KMS-11 (cell line): ENCODE measurements at regions not wholly inside any gene's neighbourhood (a gene's known extent, or its start where the extent isn't known, plus 50 kb on each side); places are given as distances from the start of the nearest gene placed in this dataset.

Experiments used
- H2AFZ ChIP-seq: fragments of 200-600 bp; sonication (generic); 2 replicates; pipeline ENCODE4 v1.6.1; 2016; ENCODE audit warnings: antibody characterized with exemption, mixed run types, low read depth
- H3K27ac ChIP-seq: fragments of 200-600 bp; sonication (generic); 2 replicates; pipeline ENCODE4 v1.6.1; 2016; ENCODE audit warnings: mild to moderate bottlenecking, mixed run types
- H3K27me3 ChIP-seq: fragments of 200-600 bp; sonication (generic); 2 replicates; pipeline ENCODE4 v1.6.1; 2017; ENCODE audit warnings: mild to moderate bottlenecking, low read depth, mixed run types, moderate library complexity; ENCODE audit not compliant: insufficient read depth
- H3K36me3 ChIP-seq: fragments of 200-600 bp; sonication (generic); 2 replicates; pipeline ENCODE4 v1.6.1; 2017; ENCODE audit warnings: mild to moderate bottlenecking, mixed run types; ENCODE audit not compliant: insufficient read depth
- H3K4me1 ChIP-seq: fragments of 200-600 bp; sonication (generic); 2 replicates; pipeline ENCODE4 v1.6.1; 2016; ENCODE audit warnings: mild to moderate bottlenecking, low read depth, mixed run types; ENCODE audit not compliant: poor library complexity, severe bottlenecking
- H3K4me2 ChIP-seq: fragments of 200-600 bp; sonication (generic); 2 replicates; pipeline ENCODE4 v1.7.0; 2016; ENCODE audit warnings: mild to moderate bottlenecking, mixed run types
- H3K4me3 ChIP-seq: fragments of 200-600 bp; sonication (generic); IDR thresholded peaks from 2 replicates; pipeline ENCODE4 v1.6.1; 2017; ENCODE audit warnings: low read depth, low read length, mixed read lengths; ENCODE audit not compliant: insufficient read depth
- H3K79me2 ChIP-seq: fragments of 200-600 bp; sonication (generic); 2 replicates; pipeline ENCODE4 v1.6.1; 2016; ENCODE audit warnings: low read depth, mixed run types; ENCODE audit not compliant: insufficient read depth
- H3K9ac ChIP-seq: fragments of 200-600 bp; sonication (generic); 2 replicates; pipeline ENCODE4 v1.6.1; 2016; ENCODE audit warnings: mild to moderate bottlenecking, mixed run types
- H4K20me1 ChIP-seq: fragments of 200-600 bp; sonication (generic); 2 replicates; pipeline ENCODE4 v1.6.1; 2016; ENCODE audit warnings: mild to moderate bottlenecking, mixed run types; ENCODE audit not compliant: insufficient read depth
- CTCF ChIP-seq: fragments of 200-600 bp; sonication (generic); conservative IDR thresholded peaks from 2 replicates; pipeline ENCODE4 v1.6.1; 2017; ENCODE audit warnings: low read depth, mild to moderate bottlenecking, antibody characterized with exemption, low read length, moderate library complexity, mixed read lengths

DNA sequence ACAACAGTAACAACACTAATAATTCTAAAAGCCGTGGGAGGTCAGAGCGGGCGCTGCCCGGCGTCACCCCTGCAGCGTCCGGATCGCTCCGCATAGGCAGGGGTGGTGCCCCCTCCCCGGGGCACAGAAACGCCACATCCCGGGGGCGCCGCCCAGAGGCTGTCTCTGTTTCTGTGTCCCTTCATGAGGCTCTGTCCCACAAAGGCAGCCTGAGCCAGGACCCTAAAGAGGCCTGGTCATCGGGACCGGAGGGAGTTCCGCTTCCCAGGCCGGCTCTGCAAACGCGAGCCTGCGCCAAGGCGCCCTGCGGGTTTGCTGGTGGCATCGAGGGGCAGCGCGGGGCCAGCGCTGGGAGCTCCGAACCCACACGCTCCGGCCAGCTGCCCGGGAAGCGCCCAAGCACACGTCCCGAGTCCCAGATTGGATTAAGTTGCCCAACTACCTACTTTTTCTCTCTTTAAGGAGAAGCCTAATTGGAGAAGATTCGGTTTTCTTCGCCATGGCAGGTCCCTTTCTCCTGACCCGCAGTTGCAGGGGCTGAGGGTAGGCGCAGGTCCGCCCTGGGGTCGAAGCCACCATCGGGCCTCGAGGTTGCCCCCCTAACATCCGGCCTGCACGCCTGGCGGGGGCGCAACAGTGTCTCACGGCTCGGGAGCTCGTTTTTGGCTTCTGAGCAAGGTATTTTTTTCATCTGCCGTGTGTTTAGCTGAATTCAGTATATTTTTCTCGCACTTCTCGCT lies 421.7 kb downstream of the VRK1 start:
- Histone ChIP-seq H3K79me2 (no peaks in the 10 kb centered on the region), H2AFZ (no peak overlapping the region), H3K4me2 (no peak overlapping the region), H3K27me3 (no peaks in the 10 kb centered on the region), H3K4me1 (no peaks in the 10 kb centered on the region), H3K9ac (no peak overlapping the region), H3K4me3 (no peak overlapping the region), H3K27ac (no peak overlapping the region), H4K20me1 (no peaks in the 10 kb centered on the region), H3K36me3 (no peaks in the 10 kb centered on the region)
- TF ChIP-seq CTCF = no peak

- Histone ChIP-seq H3K4me2 (no peak overlapping the region), H2AFZ (no peak overlapping the region), H3K27me3 (no peaks in the 10 kb centered on the region)
Measured at GRCh38 chr14:97219431-97220017, 422.3 kb downstream of the VRK1 start.

GRCh38 chr14:97221572-97222285 lies 424.5 kb downstream of the VRK1 start:
- Histone ChIP-seq H2AFZ (no peak overlapping the region), H3K27ac (no peak overlapping the region), H3K79me2 (no peaks in the 10 kb centered on the region), H3K36me3 (no peaks in the 10 kb centered on the region), H3K4me3 (no peak overlapping the region), H3K4me2 (no peak overlapping the region), H3K9ac (no peak overlapping the region), H3K27me3 (no peaks in the 10 kb centered on the region), H4K20me1 (no peaks in the 10 kb centered on the region), H3K4me1 (no peaks in the 10 kb centered on the region)
- no peak for TF ChIP-seq CTCF

More at GRCh38 chr14:97219431-97220017, 422.3 kb downstream of the VRK1 start:
- no peak overlapping the region for H3K4me3 ChIP-seq
- no peaks in the 10 kb centered on the region for H3K36me3 ChIP-seq
- no peak overlapping the region for H3K9ac ChIP-seq
- H3K4me1 ChIP-seq = no peaks in the 10 kb centered on the region
- TF ChIP-seq CTCF = no peak
- no peak overlapping the region for H3K27ac ChIP-seq
- no peaks in the 10 kb centered on the region for H4K20me1 ChIP-seq
- H3K79me2 ChIP-seq = no peaks in the 10 kb centered on the region

DNA sequence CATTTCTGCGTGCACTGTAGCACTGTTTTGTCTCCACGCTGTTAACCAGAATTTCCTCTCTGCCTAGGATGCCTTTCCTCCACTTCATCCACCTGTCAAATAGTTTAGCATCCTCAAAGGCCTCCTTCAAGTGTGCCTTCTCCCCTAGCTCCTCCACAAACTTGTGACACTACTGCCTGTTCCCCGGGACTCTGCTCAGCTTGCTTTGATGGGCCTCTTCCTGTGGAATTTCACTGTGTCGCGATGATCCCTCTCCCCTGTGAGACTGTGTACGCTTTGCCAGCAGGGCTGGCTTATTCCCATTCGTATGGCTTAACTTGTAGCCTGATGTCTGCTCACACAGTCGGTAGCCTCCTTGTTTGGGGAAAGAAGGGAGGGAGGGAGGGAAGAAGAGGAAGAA lies 426.8 kb downstream of the VRK1 start:
- H3K4me2 ChIP-seq = no peak overlapping the region

More for the DNA sequence above, 426.8 kb downstream of the VRK1 start:
- H3K9ac ChIP-seq = no peak overlapping the region
- no peak overlapping the region for H3K27ac ChIP-seq
- no peak overlapping the region for H3K4me3 ChIP-seq
- H3K4me1 ChIP-seq = no peaks in the 10 kb centered on the region
- H3K36me3 ChIP-seq = no peaks in the 10 kb centered on the region
- H3K79me2 ChIP-seq = no peaks in the 10 kb centered on the region
- no peaks in the 10 kb centered on the region for H3K27me3 ChIP-seq
- no peak overlapping the region for H2AFZ ChIP-seq
- no peaks in the 10 kb centered on the region for H4K20me1 ChIP-seq
- no peak for TF ChIP-seq CTCF
